ENCODE measurements at regions not wholly inside any gene's neighbourhood (a gene's known extent, or its start where the extent isn't known, plus 50 kb on each side); places are given as distances from the start of the nearest gene placed in this dataset.

DNA sequence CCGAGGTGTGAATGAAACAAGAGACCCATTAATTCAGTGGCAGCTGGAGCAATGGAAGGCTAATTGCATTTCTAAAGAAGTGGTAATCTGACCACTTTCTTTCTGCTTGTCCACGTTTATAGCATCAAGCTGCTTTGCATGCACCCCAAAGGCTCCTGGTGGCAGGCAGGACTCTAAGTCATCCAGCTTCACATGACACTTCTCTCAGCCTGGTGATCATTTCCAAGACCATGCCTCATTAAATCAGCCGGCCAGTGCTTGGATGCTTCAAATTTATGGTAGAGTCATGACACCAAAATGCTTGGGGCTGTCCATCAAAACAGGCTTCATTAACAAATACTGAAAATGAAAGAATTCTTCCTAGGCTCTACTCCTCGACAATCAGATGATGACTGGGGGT, 614.9 kb downstream of the DOK5 start:
- H3K27ac ChIP-seq (ENCODE audit: low read length in 2 of 2) = no peak overlapping the region
- no peak overlapping the region for H2AFZ ChIP-seq (ENCODE audit: insufficient read depth, low read depth, low read length, poor library complexity, severe bottlenecking)
- H4K20me1 ChIP-seq (ENCODE audit: control insufficient read depth, insufficient read depth, low read length, poor library complexity, severe bottlenecking) = no peaks in the 10 kb centered on the region
- Mint-ChIP-seq H3K27me3 (no peaks in the 10 kb centered on the region), H3K4me1 (no peaks in the 10 kb centered on the region), H3K9me3 (ENCODE audit: insufficient read depth) (peaks cover 3% of the 10 kb centered on the region), H3K4me3 (no peak overlapping the region), H3K27ac (no peak overlapping the region)
- H3K4me3 ChIP-seq (ENCODE audit: control extremely low read depth in 1 of 5, extremely low read depth in 1 of 5, insufficient read depth in 1 of 5, low read depth in 2 of 5, low read length in 4 of 5) = no peak overlapping the region
- H3K9me3 ChIP-seq (ENCODE audit: control extremely low read depth in 1 of 3, control insufficient read depth in 2 of 3, insufficient read depth in 1 of 3, low read length in 2 of 3) = peaks cover 0 to 8% (median 3%) of the 10 kb centered on the region in 3 donors
- H3K36me3 ChIP-seq (replicated peaks in 1 of 2; ENCODE audit: control extremely low read depth in 1 of 2, control insufficient read depth in 1 of 2, extremely low read depth in 1 of 2, insufficient read depth in 2 of 2, low read length in 1 of 2) = no peaks in the 10 kb centered on the region
- no peaks in the 10 kb centered on the region for H3K27me3 ChIP-seq (replicated peaks in 1 of 4; ENCODE audit: control extremely low read depth in 1 of 4, control insufficient read depth in 3 of 4, insufficient read depth in 4 of 4, low read length in 3 of 4)
- no peak overlapping the region for H3K4me2 ChIP-seq (replicated peaks; ENCODE audit: low read depth, low read length, poor library complexity, severe bottlenecking)
- no peak overlapping the region for H3K9ac ChIP-seq (ENCODE audit: low read length)
- ChIA-PET POLR2A (no interaction called here), CTCF (no interaction called here)
- H3K4me1 ChIP-seq (ENCODE audit: control insufficient read depth in 2 of 2, insufficient read depth in 2 of 2, low read length in 2 of 2) = no peaks in the 10 kb centered on the region
- TF ChIP-seq, protein P1, sequence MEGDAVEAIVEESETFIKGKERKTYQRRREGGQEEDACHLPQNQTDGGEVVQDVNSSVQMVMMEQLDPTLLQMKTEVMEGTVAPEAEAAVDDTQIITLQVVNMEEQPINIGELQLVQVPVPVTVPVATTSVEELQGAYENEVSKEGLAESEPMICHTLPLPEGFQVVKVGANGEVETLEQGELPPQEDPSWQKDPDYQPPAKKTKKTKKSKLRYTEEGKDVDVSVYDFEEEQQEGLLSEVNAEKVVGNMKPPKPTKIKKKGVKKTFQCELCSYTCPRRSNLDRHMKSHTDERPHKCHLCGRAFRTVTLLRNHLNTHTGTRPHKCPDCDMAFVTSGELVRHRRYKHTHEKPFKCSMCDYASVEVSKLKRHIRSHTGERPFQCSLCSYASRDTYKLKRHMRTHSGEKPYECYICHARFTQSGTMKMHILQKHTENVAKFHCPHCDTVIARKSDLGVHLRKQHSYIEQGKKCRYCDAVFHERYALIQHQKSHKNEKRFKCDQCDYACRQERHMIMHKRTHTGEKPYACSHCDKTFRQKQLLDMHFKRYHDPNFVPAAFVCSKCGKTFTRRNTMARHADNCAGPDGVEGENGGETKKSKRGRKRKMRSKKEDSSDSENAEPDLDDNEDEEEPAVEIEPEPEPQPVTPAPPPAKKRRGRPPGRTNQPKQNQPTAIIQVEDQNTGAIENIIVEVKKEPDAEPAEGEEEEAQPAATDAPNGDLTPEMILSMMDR (IDR thresholded peaks at IDR 0.05) = no peak
- TF ChIP-seq EZH2 (IDR thresholded peaks at IDR 0.05; ENCODE audit: borderline replicate concordance, insufficient read depth, low read depth, low read length, poor library complexity, severe bottlenecking) = no peak
- no peaks in the 10 kb centered on the region for H3K79me2 ChIP-seq (ENCODE audit: control insufficient read depth, insufficient read depth, low read length)
- intact Hi-C loops (cut with micrococcal nuclease) = no loop called here
- DNase-seq (no peak), ATAC-seq (ENCODE audit: low read depth) (no peak)
- 40% methylated on average over 2 of the region's 4 CpGs for WGBS (ENCODE audit: insufficient coverage)

DNA sequence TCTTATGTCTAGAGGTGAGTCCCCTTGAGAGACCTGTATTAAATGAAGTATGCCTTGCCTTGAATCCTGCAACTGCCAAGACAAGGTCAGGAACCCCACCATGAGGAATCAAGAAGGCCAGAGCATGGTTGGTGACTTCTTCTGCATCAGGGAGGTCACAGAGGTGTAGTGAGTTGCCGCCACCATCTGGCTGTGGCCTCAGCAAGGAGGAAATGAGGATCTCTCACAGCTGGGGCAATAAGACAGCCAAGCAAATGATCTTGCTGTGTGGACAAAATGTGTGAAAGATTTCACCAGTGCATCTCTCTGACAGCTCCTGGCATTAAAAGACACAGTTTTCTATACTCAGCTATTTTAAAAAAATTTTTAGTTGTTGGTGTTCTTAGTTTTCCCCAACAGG, 611.0 kb downstream of the DOK5 start:
- Histone ChIP-seq H3K79me2 (ENCODE audit: control insufficient read depth, insufficient read depth, low read length) (no peaks in the 10 kb centered on the region), H3K9me3 (ENCODE audit: control extremely low read depth in 1 of 3, control insufficient read depth in 2 of 3, insufficient read depth in 1 of 3, low read length in 2 of 3) (peaks cover 0 to 3% (median 0%) of the 10 kb centered on the region in 3 donors), H3K4me3 (ENCODE audit: control extremely low read depth in 1 of 5, extremely low read depth in 1 of 5, insufficient read depth in 1 of 5, low read depth in 2 of 5, low read length in 4 of 5) (no peak overlapping the region), H3K4me1 (ENCODE audit: control insufficient read depth in 2 of 2, insufficient read depth in 2 of 2, low read length in 2 of 2) (no peaks in the 10 kb centered on the region), H2AFZ (ENCODE audit: insufficient read depth, low read depth, low read length, poor library complexity, severe bottlenecking) (no peak overlapping the region), H3K27ac (ENCODE audit: low read length in 2 of 2) (no peak overlapping the region), H3K4me2 (replicated peaks; ENCODE audit: low read depth, low read length, poor library complexity, severe bottlenecking) (no peak overlapping the region), H4K20me1 (ENCODE audit: control insufficient read depth, insufficient read depth, low read length, poor library complexity, severe bottlenecking) (no peaks in the 10 kb centered on the region), H3K9ac (ENCODE audit: low read length) (no peak overlapping the region), H3K27me3 (replicated peaks in 1 of 4; ENCODE audit: control extremely low read depth in 1 of 4, control insufficient read depth in 3 of 4, insufficient read depth in 4 of 4, low read length in 3 of 4) (no peaks in the 10 kb centered on the region), H3K36me3 (replicated peaks in 1 of 2; ENCODE audit: control extremely low read depth in 1 of 2, control insufficient read depth in 1 of 2, extremely low read depth in 1 of 2, insufficient read depth in 2 of 2, low read length in 1 of 2) (no peaks in the 10 kb centered on the region)
- no peak for TF ChIP-seq EZH2 (IDR thresholded peaks at IDR 0.05; ENCODE audit: borderline replicate concordance, insufficient read depth, low read depth, low read length, poor library complexity, severe bottlenecking)
- TF ChIP-seq, protein P1 (IDR thresholded peaks at IDR 0.05) = no peak
- H3K4me1 Mint-ChIP-seq = no peaks in the 10 kb centered on the region
- ChIA-PET POLR2A (no interaction called here), CTCF (no interaction called here)
- H3K4me3 Mint-ChIP-seq = no peak overlapping the region
- 89% methylated on average over 1 of the region's 1 CpG for WGBS (ENCODE audit: insufficient coverage)
- H3K9me3 Mint-ChIP-seq (ENCODE audit: insufficient read depth) = peaks cover 5% of the 10 kb centered on the region
- no peaks in the 10 kb centered on the region for H3K27me3 Mint-ChIP-seq
- no peak for ATAC-seq (ENCODE audit: low read depth)
- no peak for DNase-seq
- no peak overlapping the region for H3K27ac Mint-ChIP-seq
- intact Hi-C loops (cut with micrococcal nuclease) = no loop called here
